ENCODE measurements at regions not wholly inside any gene's neighbourhood (a gene's known extent, or its start where the extent isn't known, plus 50 kb on each side); places are given as distances from the start of the nearest gene placed in this dataset.
"Not testable (repeated sequence)": the region's sequence is repeated elsewhere in the genome, so short reads cannot be mapped to it uniquely, and the experiment has no call there.

GRCh38 chr3:177438596-177439220 is 241.4 kb upstream of the TBL1XR1 start:
- DNase-seq = no peak

- no peak for DNase-seq
These were observed 242.5 kb upstream of the TBL1XR1 start for GRCh38 chr3:177439694-177440269.

GRCh38 chr3:177440456-177441104 is 243.3 kb upstream of the TBL1XR1 start:
- DNase-seq = no peak

- no peak for DNase-seq
These were observed 244.1 kb upstream of the TBL1XR1 start for GRCh38 chr3:177441276-177441812.

- no peak for DNase-seq
These were observed 244.7 kb upstream of the TBL1XR1 start for GRCh38 chr3:177441813-177442646.

GRCh38 chr3:177443469-177443868 is 246.2 kb upstream of the TBL1XR1 start:
- no peak for DNase-seq

- no peak for DNase-seq
These were observed 247.4 kb upstream of the TBL1XR1 start for GRCh38 chr3:177444696-177445095.

GRCh38 chr3:177445549-177445948 is 248.3 kb upstream of the TBL1XR1 start:
- no peak for DNase-seq

GRCh38 chr3:177446165-177446601 is 248.9 kb upstream of the TBL1XR1 start:
- DNase-seq = no peak

- no peak for DNase-seq
These were observed 250.7 kb upstream of the TBL1XR1 start for GRCh38 chr3:177447938-177448337.

GRCh38 chr3:177448987-177449359 is 251.7 kb upstream of the TBL1XR1 start:
- no peak for DNase-seq

GRCh38 chr3:177449360-177450006 is 252.2 kb upstream of the TBL1XR1 start:
- peak; percentile 63 for DNase-seq

- no peak for DNase-seq
These were observed 254.0 kb upstream of the TBL1XR1 start for GRCh38 chr3:177451301-177451750.

- no peak for DNase-seq
These were observed 254.9 kb upstream of the TBL1XR1 start for GRCh38 chr3:177451864-177452830.

GRCh38 chr3:177452831-177453450 is 255.7 kb upstream of the TBL1XR1 start:
- DNase-seq = no peak

- DNase-seq = no peak
These were observed 256.2 kb upstream of the TBL1XR1 start for GRCh38 chr3:177453451-177453844.

- not testable (repeated sequence) for DNase-seq
These were observed 259.9 kb upstream of the TBL1XR1 start for GRCh38 chr3:177457204-177457603.

GRCh38 chr3:177459401-177459800 is 262.1 kb upstream of the TBL1XR1 start:
- no peak for DNase-seq

- DNase-seq = no peak
These were observed 262.8 kb upstream of the TBL1XR1 start for GRCh38 chr3:177460047-177460446.

GRCh38 chr3:177461765-177462164 is 264.5 kb upstream of the TBL1XR1 start:
- DNase-seq = no peak

- DNase-seq = not testable (repeated sequence)
These were observed 266.1 kb upstream of the TBL1XR1 start for GRCh38 chr3:177463341-177463740.
